Peyer's patch (tissue), 4 donors: ENCODE measurements at regions not wholly inside any gene's neighbourhood (a gene's known extent, or its start where the extent isn't known, plus 50 kb on each side); places are given as distances from the start of the nearest gene placed in this dataset.

Experiments
- DNase-seq, 3 donors: peaks; one replicate each; pipeline ENCODE4 v3.0.0-alpha.2; 2017 to 2019
- H3K27ac ChIP-seq, 4 donors: fragments of 200-600 bp; sonication (generic); one replicate each; pipeline ENCODE4 v1.5.1; 2016 to 2019
- H3K27me3 ChIP-seq, 2 donors: fragments of 200-600 bp; sonication (generic); one replicate each; pipeline ENCODE4 v1.5.1; 2019
- H3K36me3 ChIP-seq, 3 donors: fragments of 200-600 bp; sonication (generic); one replicate each; pipeline ENCODE4 v1.5.1; 2016 to 2019
- H3K4me1 ChIP-seq, 4 donors: fragments of 200-600 bp; sonication (generic); one replicate each; pipeline ENCODE4 v1.5.1; 2016 to 2019
- H3K4me3 ChIP-seq, 4 donors: fragments of 200-600 bp; sonication (generic); 1 replicate in 3 of 4; 2 replicates in 1 of 4; pipeline ENCODE4 v1.5.1; 2016 to 2019; ENCODE audit warnings: mild to moderate bottlenecking in 1 of 4
- H3K9me3 ChIP-seq, 4 donors: fragments of 200-600 bp; sonication (generic); one replicate each; pipeline ENCODE4 v1.5.1; 2016 to 2019; ENCODE audit warnings: mild to moderate bottlenecking in 1 of 4
- CTCF ChIP-seq, 6 experiments: fragments of 450-650 bp in 4 of 6; fragments of 200-600 bp in 2 of 6; sonication (generic) in 1 of 6; IDR thresholded peaks; one replicate each; pipeline ENCODE4 v1.5.1; 2017 to 2019; ENCODE audit warnings: antibody characterized with exemption in 6 of 6, mild to moderate bottlenecking in 3 of 6, moderate library complexity in 1 of 6
- POLR2A ChIP-seq, 2 donors: fragments of 450-650 bp; IDR thresholded peaks; one replicate each; pipeline ENCODE4 v1.5.1; 2017; ENCODE audit warnings: antibody characterized with exemption in 2 of 2, mild to moderate bottlenecking in 2 of 2, moderate library complexity in 2 of 2

GRCh38 chr9:87792831-87793288 is 66.9 kb downstream of the CTSL start:
- TF ChIP-seq CTCF (IDR thresholded peaks at IDR 0.05) (peak in 1 of 6 experiments; percentile 7), POLR2A (IDR thresholded peaks at IDR 0.05) (no peak)
- peak overlapping the region in 3 of 4 donors; percentile 31 to 61 (median 57) for H3K27ac ChIP-seq
- DNase-seq: peak in 2 of 3 donors; percentile 16 to 71
- H3K9me3 ChIP-seq: no peaks in the 10 kb centered on the region
- no peaks in the 10 kb centered on the region for H3K36me3 ChIP-seq
- no peak overlapping the region for H3K4me3 ChIP-seq
- H3K27me3 ChIP-seq: no peaks in the 10 kb centered on the region
- H3K4me1 ChIP-seq: no peaks in the 10 kb centered on the region

GRCh38 chr9:87793292-87793691 is 67.4 kb downstream of the CTSL start:
- H3K27me3 ChIP-seq: no peaks in the 10 kb centered on the region
- H3K36me3 ChIP-seq: no peaks in the 10 kb centered on the region
- no peaks in the 10 kb centered on the region for H3K4me1 ChIP-seq
- H3K27ac ChIP-seq: peak overlapping the region in 3 of 4 donors; percentile 31 to 61 (median 57)
- H3K9me3 ChIP-seq: no peaks in the 10 kb centered on the region
- DNase-seq: no peak
- TF ChIP-seq POLR2A (IDR thresholded peaks at IDR 0.05) (no peak), CTCF (IDR thresholded peaks at IDR 0.05) (no peak)
- no peak overlapping the region for H3K4me3 ChIP-seq

- Histone ChIP-seq H3K4me3 (no peak overlapping the region), H3K36me3 (no peaks in the 10 kb centered on the region), H3K9me3 (no peaks in the 10 kb centered on the region), H3K27ac (no peak overlapping the region), H3K4me1 (no peaks in the 10 kb centered on the region), H3K27me3 (no peaks in the 10 kb centered on the region)
- DNase-seq: no peak
- TF ChIP-seq POLR2A (IDR thresholded peaks at IDR 0.05): no peak
- TF ChIP-seq CTCF (IDR thresholded peaks at IDR 0.05): no peak
Measured at GRCh38 chr9:87795178-87795577, 69.3 kb downstream of the CTSL start.

- Histone ChIP-seq H3K4me3 (no peak overlapping the region), H3K27ac (no peak overlapping the region), H3K9me3 (no peaks in the 10 kb centered on the region), H3K36me3 (no peaks in the 10 kb centered on the region), H3K27me3 (no peaks in the 10 kb centered on the region), H3K4me1 (no peaks in the 10 kb centered on the region)
- DNase-seq: no peak
- TF ChIP-seq POLR2A (IDR thresholded peaks at IDR 0.05): no peak
- TF ChIP-seq CTCF (IDR thresholded peaks at IDR 0.05): no peak
Measured at GRCh38 chr9:87796196-87796595, 70.3 kb downstream of the CTSL start.

- no peaks in the 10 kb centered on the region for H3K36me3 ChIP-seq
- DNase-seq: no peak
- TF ChIP-seq CTCF (IDR thresholded peaks at IDR 0.05) (no peak), POLR2A (IDR thresholded peaks at IDR 0.05) (no peak)
- no peaks in the 10 kb centered on the region for H3K9me3 ChIP-seq
- no peaks in the 10 kb centered on the region for H3K4me1 ChIP-seq
- H3K4me3 ChIP-seq: no peak overlapping the region
- H3K27ac ChIP-seq: no peak overlapping the region
- no peaks in the 10 kb centered on the region for H3K27me3 ChIP-seq
Measured at GRCh38 chr9:87798261-87798833, 72.4 kb downstream of the CTSL start.

GRCh38 chr9:87799503-87799902 is 73.6 kb downstream of the CTSL start:
- H3K4me3 ChIP-seq: no peak overlapping the region
- H3K27me3 ChIP-seq: no peaks in the 10 kb centered on the region
- H3K9me3 ChIP-seq: no peaks in the 10 kb centered on the region
- no peaks in the 10 kb centered on the region for H3K36me3 ChIP-seq
- TF ChIP-seq POLR2A (IDR thresholded peaks at IDR 0.05): no peak
- TF ChIP-seq CTCF (IDR thresholded peaks at IDR 0.05): no peak
- DNase-seq: no peak
- H3K4me1 ChIP-seq: no peaks in the 10 kb centered on the region
- no peak overlapping the region for H3K27ac ChIP-seq
